ENCODE measurements at regions not wholly inside any gene's neighbourhood (a gene's known extent, or its start where the extent isn't known, plus 50 kb on each side); places are given as distances from the start of the nearest gene placed in this dataset.

DNA sequence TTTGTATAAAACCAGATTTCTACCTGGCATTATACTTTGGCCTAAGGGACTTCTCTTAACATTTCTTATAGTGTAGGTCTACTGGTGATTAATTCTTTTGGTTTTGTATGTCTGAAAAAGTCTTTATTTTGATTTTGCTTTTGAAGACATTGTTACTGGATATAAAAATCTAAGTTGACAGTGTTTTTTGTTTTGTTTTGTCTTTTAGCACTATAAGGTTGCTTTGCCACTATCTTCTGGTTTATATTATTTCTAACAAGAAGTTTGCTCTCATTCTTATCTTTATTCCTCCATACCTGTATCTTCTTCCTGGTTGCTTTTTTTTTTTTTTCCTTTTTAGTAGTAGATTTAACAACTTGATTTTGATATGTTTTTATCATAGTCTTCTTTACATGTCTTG is 76.0 kb downstream of the ING2 start:
- TF ChIP-seq POLR2A (IDR thresholded peaks at IDR 0.05): no peak
- TF ChIP-seq, protein P1, sequence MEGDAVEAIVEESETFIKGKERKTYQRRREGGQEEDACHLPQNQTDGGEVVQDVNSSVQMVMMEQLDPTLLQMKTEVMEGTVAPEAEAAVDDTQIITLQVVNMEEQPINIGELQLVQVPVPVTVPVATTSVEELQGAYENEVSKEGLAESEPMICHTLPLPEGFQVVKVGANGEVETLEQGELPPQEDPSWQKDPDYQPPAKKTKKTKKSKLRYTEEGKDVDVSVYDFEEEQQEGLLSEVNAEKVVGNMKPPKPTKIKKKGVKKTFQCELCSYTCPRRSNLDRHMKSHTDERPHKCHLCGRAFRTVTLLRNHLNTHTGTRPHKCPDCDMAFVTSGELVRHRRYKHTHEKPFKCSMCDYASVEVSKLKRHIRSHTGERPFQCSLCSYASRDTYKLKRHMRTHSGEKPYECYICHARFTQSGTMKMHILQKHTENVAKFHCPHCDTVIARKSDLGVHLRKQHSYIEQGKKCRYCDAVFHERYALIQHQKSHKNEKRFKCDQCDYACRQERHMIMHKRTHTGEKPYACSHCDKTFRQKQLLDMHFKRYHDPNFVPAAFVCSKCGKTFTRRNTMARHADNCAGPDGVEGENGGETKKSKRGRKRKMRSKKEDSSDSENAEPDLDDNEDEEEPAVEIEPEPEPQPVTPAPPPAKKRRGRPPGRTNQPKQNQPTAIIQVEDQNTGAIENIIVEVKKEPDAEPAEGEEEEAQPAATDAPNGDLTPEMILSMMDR (IDR thresholded peaks at IDR 0.05): no peak
- Histone ChIP-seq H3K27ac (no peak overlapping the region), H3K9me3 (no peaks in the 10 kb centered on the region), H3K4me3 (no peak overlapping the region), H3K36me3 (no peaks in the 10 kb centered on the region), H3K27me3 (no peaks in the 10 kb centered on the region), H3K4me1 (no peaks in the 10 kb centered on the region)
- intact Hi-C loops (cut with DNase I): no loop called here
- DNase-seq (no peak), ATAC-seq (no peak)

DNA sequence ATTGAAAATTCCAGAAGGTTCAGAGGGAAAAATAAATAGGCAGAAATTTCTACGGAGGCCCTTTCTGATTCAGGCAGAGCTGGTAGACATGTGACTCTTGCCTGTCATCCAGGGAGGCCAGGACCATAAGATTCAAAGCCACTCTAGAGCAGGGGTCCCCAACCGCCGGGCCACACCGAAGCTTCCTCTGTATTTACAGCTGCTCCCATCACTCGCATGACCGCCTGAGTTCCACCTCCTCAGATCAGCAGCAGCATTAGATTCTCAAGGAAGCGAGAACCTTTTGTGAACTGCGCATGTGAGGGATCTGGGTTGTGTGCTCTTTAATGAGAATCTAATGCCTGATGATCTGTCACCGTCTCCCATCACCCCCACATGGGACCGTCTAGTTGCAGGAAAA is 72.2 kb downstream of the RWDD4 start:
- intact Hi-C loops (cut with DNase I): no loop called here
- no peak for TF ChIP-seq POLR2A (IDR thresholded peaks at IDR 0.05)
- TF ChIP-seq, protein P1 (IDR thresholded peaks at IDR 0.05): no peak

DNA sequence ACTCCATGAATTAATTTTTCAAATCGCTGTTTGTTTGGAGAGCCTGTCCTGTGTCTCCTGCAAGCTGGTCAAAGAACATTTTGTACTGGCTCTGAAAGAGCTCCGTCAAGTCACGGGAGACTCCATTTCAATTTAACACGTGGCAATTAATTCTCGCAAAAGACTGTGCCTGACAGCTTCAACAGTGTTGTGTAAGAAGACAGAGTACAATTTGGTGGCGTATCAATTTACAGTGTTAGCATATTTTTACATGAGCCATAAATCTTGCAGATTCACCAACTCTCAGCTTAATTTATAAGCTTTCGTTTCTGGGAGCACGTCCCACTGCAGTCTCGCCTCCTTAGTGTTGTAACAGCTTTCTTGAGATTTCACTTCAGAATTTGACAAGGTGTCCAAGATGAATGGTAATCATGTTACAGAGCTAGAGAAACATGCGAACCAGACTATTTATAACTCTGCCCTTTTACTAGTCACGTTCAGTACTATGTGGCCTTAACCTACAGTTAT is 70.8 kb downstream of the RWDD4 start:
- H3K9me3 ChIP-seq: no peaks in the 10 kb centered on the region
- 26% methylated on average over 11 of the region's 11 CpGs for WGBS (ENCODE audit: insufficient coverage, low coverage, low lambda C conversion rate, missing lambda C conversion rate)
- H3K27ac ChIP-seq: peak overlapping the region in 1 of 3 donors; percentile 21
- H3K36me3 ChIP-seq: no peaks in the 10 kb centered on the region
- no peak for DNase-seq
- H3K4me1 ChIP-seq: no peaks in the 10 kb centered on the region
- no peak for TF ChIP-seq POLR2A (IDR thresholded peaks at IDR 0.05)
- TF ChIP-seq, protein P1 (IDR thresholded peaks at IDR 0.05): no peak
- no peaks in the 10 kb centered on the region for H3K27me3 ChIP-seq
- intact Hi-C loops (cut with DNase I): no loop called here
- peak; percentile 66 to 80 (median 78) for ATAC-seq
- H3K4me3 ChIP-seq: peak overlapping the region in 2 of 3 donors; percentile 1 to 34

More for the DNA sequence above, 72.2 kb downstream of the RWDD4 start:
- Histone ChIP-seq H3K36me3 (no peaks in the 10 kb centered on the region), H3K27ac (no peak overlapping the region), H3K27me3 (no peaks in the 10 kb centered on the region), H3K4me3 (no peak overlapping the region), H3K4me1 (no peaks in the 10 kb centered on the region), H3K9me3 (no peaks in the 10 kb centered on the region)
- 72% methylated on average over 7 of the region's 10 CpGs for WGBS (ENCODE audit: insufficient coverage, low coverage, low lambda C conversion rate, missing lambda C conversion rate)
- DNase-seq: no peak
- no peak for ATAC-seq

DNA sequence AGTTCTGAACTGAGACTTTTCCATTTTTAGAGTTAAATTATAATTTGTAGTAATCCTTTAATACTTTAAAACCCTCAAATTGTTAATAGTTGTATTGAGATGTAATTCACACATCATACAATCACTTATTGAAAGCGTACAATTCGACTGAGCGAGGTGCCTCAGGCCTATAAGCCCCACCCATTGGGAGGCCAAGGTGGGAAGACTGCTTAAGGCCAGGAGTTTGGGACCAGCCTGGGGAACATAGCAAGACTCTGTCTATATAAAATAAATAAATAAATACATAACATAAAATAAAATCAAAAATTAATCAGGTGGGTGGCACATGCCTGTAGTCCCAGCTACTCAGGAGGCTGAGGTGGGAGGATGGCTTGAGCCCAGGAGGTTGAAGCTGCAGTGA is 70.3 kb downstream of the RWDD4 start:
- H3K4me3 ChIP-seq: no peak overlapping the region
- peak in 1 of 4 donors; percentile 19 for ATAC-seq

More for the DNA sequence above, 70.3 kb downstream of the RWDD4 start:
- no peak for TF ChIP-seq POLR2A (IDR thresholded peaks at IDR 0.05)
- TF ChIP-seq, protein P1 (IDR thresholded peaks at IDR 0.05): no peak
- 97% methylated on average over 3 of the region's 3 CpGs for WGBS (ENCODE audit: insufficient coverage, low coverage, low lambda C conversion rate, missing lambda C conversion rate)
- Histone ChIP-seq H3K9me3 (no peaks in the 10 kb centered on the region), H3K36me3 (no peaks in the 10 kb centered on the region), H3K27me3 (no peaks in the 10 kb centered on the region), H3K4me1 (no peaks in the 10 kb centered on the region), H3K27ac (no peak overlapping the region)
- no peak for DNase-seq
- intact Hi-C loops (cut with DNase I): no loop called here

All from right lobe of liver (tissue), 6 donors.